SK-N-SH treated with all-trans-retinoic acid at 6 μM for 48 hours (cell line): ENCODE measurements at regions not wholly inside any gene's neighbourhood (a gene's known extent, or its start where the extent isn't known, plus 50 kb on each side); places are given as distances from the start of the nearest gene placed in this dataset.

Experiments used
- ATAC-seq: fragments of 200-7000 bp; cut with Tn5 transposase; 3 replicates; pipeline ENCODE4 v1.9.1; 2020; ENCODE audit warnings: mild to moderate bottlenecking, moderate library complexity
- ARNTL ChIP-seq: fragments of 450-650 bp; formaldehyde crosslinking; IDR thresholded peaks from 2 replicates; pipeline ENCODE4 v1.5.0; 2020; ENCODE audit warnings: low read depth, mild to moderate bottlenecking, moderate library complexity, borderline replicate concordance
- BACH2 ChIP-seq: fragments of 250-450 bp; sonication (Bioruptor Pico); IDR thresholded peaks from 2 replicates; pipeline ENCODE4 v1.9.0; 2021; ENCODE audit warnings: mild to moderate bottlenecking, borderline replicate concordance
- CSDC2 ChIP-seq: fragments of 250-450 bp; sonication (Bioruptor Pico); IDR thresholded peaks from 2 replicates; pipeline ENCODE4 v1.5.0; 2020; ENCODE audit warnings: mild to moderate bottlenecking, moderate library complexity
- ESRRG ChIP-seq: fragments of 250-450 bp; sonication (Bioruptor Pico); IDR thresholded peaks from 2 replicates; pipeline ENCODE4 v1.6.1; 2021; ENCODE audit warnings: mild to moderate bottlenecking
- GLIS3 ChIP-seq: fragments of 250-450 bp; sonication (Bioruptor Pico); IDR thresholded peaks from 2 replicates; pipeline ENCODE4 v1.5.0; 2020; ENCODE audit warnings: mild to moderate bottlenecking, moderate library complexity
- ISL1 ChIP-seq: fragments of 250-450 bp; sonication (Bioruptor Pico); IDR thresholded peaks from 2 replicates; pipeline ENCODE4 v2.1.2; 2022; ENCODE audit warnings: mild to moderate bottlenecking, moderate library complexity
- OSR1 ChIP-seq: fragments of 250-450 bp; sonication (Bioruptor Pico); IDR thresholded peaks from 2 replicates; pipeline ENCODE4 v1.8.0; 2022; ENCODE audit warnings: moderate library complexity, mild to moderate bottlenecking, inconsistent platforms
- PPARA ChIP-seq: fragments of 250-450 bp; sonication (Bioruptor Pico); IDR thresholded peaks from 2 replicates; pipeline ENCODE4 v1.5.0; 2020; ENCODE audit warnings: mild to moderate bottlenecking, borderline replicate concordance
- RARB ChIP-seq: fragments of 250-450 bp; sonication (Bioruptor Pico); IDR thresholded peaks from 2 replicates; pipeline ENCODE4 v1.8.0; 2021; ENCODE audit warnings: mild to moderate bottlenecking, moderate library complexity
- SNAI2 ChIP-seq: fragments of 250-450 bp; sonication (Bioruptor Pico); IDR thresholded peaks from 2 replicates; pipeline ENCODE4 v1.5.0; 2020; ENCODE audit warnings: mild to moderate bottlenecking, moderate library complexity
- TCF4 ChIP-seq: fragments of 250-450 bp; sonication (Bioruptor Pico); IDR thresholded peaks from 2 replicates; pipeline ENCODE4 v1.8.0; 2021; ENCODE audit warnings: mild to moderate bottlenecking, moderate library complexity, borderline replicate concordance
- TOX ChIP-seq: fragments of 250-450 bp; sonication (Bioruptor Pico); IDR thresholded peaks from 2 replicates; pipeline ENCODE4 v1.8.0; 2021; ENCODE audit warnings: mild to moderate bottlenecking, moderate library complexity, borderline replicate concordance
- ZC3H10 ChIP-seq: fragments of 250-450 bp; sonication (Bioruptor Pico); IDR thresholded peaks from 2 replicates; pipeline ENCODE4 v1.5.1; 2021; ENCODE audit warnings: mild to moderate bottlenecking, moderate library complexity
- ZFP3 ChIP-seq: fragments of 250-450 bp; sonication (Bioruptor Pico); IDR thresholded peaks from 2 replicates; pipeline ENCODE4 v1.5.0; 2020; ENCODE audit warnings: mild to moderate bottlenecking, moderate library complexity
- ZFP30 ChIP-seq: fragments of 450-650 bp; formaldehyde crosslinking; IDR thresholded peaks from 2 replicates; pipeline ENCODE4 v1.5.0; 2022; ENCODE audit warnings: mild to moderate bottlenecking, moderate library complexity
- ZNF565 ChIP-seq: fragments of 450-650 bp; formaldehyde crosslinking; conservative IDR thresholded peaks from 2 replicates; pipeline ENCODE4 v1.5.0; 2020; ENCODE audit warnings: low read depth, mild to moderate bottlenecking, moderate library complexity
- ZNF70 ChIP-seq: fragments of 450-650 bp; formaldehyde crosslinking; IDR thresholded peaks from 2 replicates; pipeline ENCODE4 v1.5.0; 2020; ENCODE audit warnings: mild to moderate bottlenecking, moderate library complexity
- ZNF8 ChIP-seq: fragments of 450-650 bp; formaldehyde crosslinking; IDR thresholded peaks from 2 replicates; pipeline ENCODE4 v1.5.0; 2020; ENCODE audit warnings: mild to moderate bottlenecking, moderate library complexity
- TF ChIP-seq, protein P1 (sequence below): fragments of 250-450 bp; sonication (Bioruptor Pico); IDR thresholded peaks from 2 replicates; pipeline ENCODE4 v1.5.1; 2021; ENCODE audit warnings: mild to moderate bottlenecking, moderate library complexity
- TF ChIP-seq, protein P2 (sequence below): fragments of 250-450 bp; sonication (Bioruptor Pico); IDR thresholded peaks from 2 replicates; pipeline ENCODE4 v1.5.1; 2020; ENCODE audit warnings: low read depth, mild to moderate bottlenecking, moderate library complexity
- TF ChIP-seq, protein P3 (sequence below): fragments of 250-450 bp; sonication (Bioruptor Pico); IDR thresholded peaks from 2 replicates; pipeline ENCODE4 v1.8.0; 2021; ENCODE audit warnings: low read depth, mild to moderate bottlenecking, moderate library complexity, borderline replicate concordance

DNA sequence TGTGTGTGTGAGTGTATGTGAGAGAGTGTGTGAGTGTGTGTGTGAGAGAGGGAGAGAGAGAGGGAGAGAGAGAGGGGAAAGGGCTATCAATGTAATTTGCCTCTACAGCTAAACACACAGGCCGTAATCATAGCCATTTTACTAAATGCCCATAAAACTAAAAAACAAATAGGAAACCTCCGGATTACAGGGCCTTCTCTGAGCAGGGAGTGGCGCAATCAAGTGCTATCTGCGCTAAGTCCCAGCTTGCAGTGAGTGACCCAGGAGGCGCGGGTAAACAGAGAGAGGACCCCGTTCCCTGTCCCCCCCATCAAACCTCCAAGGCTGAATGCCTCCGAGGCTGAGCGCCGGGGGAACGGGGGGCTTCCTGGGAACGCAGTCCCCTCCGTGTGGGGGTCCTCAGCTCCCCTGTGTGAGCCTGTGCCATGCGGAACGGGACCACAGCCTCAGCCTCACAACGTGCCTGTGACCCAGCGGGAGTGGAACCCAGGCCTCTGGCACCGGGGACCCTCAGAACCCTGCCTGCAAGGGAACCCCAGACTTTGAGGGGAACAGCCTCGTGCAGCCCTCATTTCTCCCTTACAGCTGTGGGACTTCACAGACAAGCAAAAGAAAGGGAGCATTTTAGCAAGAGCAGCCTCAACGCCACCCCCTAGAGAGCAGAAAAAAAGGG, 54.7 kb upstream of the ID2 start:
- no peak for ATAC-seq
- TF ChIP-seq, protein P1, sequence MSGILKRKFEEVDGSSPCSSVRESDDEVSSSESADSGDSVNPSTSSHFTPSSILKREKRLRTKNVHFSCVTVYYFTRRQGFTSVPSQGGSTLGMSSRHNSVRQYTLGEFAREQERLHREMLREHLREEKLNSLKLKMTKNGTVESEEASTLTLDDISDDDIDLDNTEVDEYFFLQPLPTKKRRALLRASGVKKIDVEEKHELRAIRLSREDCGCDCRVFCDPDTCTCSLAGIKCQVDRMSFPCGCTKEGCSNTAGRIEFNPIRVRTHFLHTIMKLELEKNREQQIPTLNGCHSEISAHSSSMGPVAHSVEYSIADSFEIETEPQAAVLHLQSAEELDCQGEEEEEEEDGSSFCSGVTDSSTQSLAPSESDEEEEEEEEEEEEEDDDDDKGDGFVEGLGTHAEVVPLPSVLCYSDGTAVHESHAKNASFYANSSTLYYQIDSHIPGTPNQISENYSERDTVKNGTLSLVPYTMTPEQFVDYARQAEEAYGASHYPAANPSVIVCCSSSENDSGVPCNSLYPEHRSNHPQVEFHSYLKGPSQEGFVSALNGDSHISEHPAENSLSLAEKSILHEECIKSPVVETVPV (CRISPR knock-in tag): no peak
- TF ChIP-seq ARNTL (CRISPR knock-in tag): no peak

DNA sequence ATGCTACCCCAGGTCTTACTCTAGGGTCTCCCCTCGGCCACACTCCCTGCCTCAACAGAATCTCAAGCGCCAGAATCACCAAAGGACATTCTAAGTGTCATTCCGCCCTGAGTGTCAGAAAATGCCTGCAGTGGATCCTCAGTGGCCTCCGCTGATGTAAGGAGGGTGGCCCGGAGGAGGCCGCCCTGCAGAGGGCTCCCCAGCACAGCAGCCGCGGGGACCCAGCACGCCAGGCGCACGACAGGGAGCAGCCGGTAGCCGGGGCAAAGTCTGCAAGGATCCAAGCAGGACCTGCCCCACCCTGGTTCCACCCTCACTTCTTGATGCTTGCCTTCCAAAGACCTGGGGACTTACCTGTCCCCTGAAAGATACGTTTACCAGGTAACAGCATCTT, 54.2 kb upstream of the ID2 start:
- ATAC-seq: peak; percentile 17; the same call in 1 of the 3 replicates
- no peak for TF ChIP-seq CSDC2
- TF ChIP-seq TOX: no peak
- no peak for TF ChIP-seq ARNTL (CRISPR knock-in tag)

DNA sequence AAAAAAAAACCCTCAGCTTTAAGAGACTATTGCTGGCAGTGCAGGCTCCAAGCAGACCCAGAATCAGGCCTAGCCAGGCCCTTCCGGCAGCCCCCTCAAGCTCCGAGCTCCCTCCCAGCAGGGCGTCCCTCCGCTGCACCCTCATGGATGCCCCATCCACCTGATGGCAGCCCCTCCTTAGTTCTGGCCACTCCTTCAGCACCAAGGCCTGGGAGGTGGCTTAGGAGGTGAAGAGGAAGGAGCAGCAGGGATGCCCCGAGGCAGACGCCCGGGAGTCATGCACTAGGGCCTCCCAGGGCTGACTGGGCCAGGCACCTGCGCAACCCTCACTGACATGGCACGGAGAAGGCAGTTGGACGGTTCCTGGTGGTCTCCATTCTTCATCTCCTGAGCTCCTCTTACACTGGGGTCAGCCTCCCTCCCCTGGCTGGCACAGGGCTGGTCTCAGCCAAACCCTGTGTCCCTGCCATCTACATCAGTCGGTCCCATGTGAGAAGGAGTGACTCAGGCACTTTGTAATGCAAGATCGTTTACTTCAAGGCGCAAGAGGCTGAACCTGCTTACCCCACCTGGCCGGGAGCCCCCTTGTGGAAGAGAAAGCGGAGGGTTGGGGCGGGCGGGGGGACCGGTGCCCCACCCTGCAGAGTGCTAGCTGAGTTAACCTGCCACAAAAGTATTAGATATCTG, 53.5 kb upstream of the ID2 start:
- no peak; the same call in 2 of the 3 replicates for ATAC-seq
- TF ChIP-seq, protein P1 (CRISPR knock-in tag): no peak
- TF ChIP-seq OSR1 (CRISPR knock-in tag) (no peak), ESRRG (CRISPR knock-in tag) (no peak), ZNF8 (CRISPR knock-in tag) (no peak), ZFP3 (CRISPR knock-in tag) (no peak), TCF4 (CRISPR knock-in tag) (no peak), ZC3H10 (CRISPR knock-in tag) (no peak), BACH2 (CRISPR knock-in tag) (no peak), ZNF70 (CRISPR knock-in tag) (no peak)

DNA sequence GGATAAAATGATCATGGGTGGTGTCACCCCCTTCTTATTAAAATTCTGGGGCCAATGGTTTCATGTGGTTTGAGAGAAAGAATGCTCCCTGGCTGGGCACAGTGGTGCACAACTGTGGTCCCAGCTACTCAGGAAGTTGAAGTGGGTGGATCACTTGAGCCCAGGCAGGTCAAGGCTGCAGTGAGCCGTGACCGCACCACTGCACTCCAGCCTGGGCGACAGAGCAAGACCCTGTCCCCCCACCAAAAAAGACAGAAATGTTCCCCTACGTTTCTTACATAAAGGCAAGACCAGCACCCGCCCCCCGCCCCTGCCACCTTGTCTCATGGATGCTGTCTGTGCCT, 53.0 kb upstream of the ID2 start:
- no peak for TF ChIP-seq RARB (CRISPR knock-in tag)
- no peak for ATAC-seq

DNA sequence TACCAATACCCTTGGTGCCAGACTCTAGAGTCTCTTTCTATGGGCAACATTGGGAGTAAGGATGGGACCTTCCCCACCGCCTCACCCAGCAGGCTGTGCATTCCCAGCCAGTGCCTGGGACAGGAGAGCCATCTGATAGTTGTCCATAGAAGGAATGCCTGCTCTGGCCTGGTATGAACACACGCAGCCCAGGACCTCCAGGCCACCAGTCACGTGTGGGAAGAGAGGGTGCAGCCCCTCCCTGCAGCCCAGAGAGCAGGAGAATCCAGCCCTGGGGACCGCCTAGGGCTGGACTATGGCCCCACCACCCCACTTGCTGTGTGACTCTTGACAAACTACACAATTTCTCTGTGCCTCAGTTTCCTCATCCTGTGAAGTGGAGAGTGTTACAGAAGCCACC, 52.5 kb upstream of the ID2 start:
- TF ChIP-seq TCF4 (CRISPR knock-in tag) (no peak), RARB (CRISPR knock-in tag) (no peak), BACH2 (CRISPR knock-in tag) (no peak), ZNF565 (CRISPR knock-in tag) (no peak), ZNF8 (CRISPR knock-in tag) (no peak), OSR1 (CRISPR knock-in tag) (no peak), PPARA (CRISPR knock-in tag) (no peak), ISL1 (no peak), ZFP3 (CRISPR knock-in tag) (no peak), GLIS3 (CRISPR knock-in tag) (no peak), SNAI2 (CRISPR knock-in tag) (no peak), ZC3H10 (CRISPR knock-in tag) (no peak), ZFP30 (CRISPR knock-in tag) (no peak)
- TF ChIP-seq, protein P2, sequence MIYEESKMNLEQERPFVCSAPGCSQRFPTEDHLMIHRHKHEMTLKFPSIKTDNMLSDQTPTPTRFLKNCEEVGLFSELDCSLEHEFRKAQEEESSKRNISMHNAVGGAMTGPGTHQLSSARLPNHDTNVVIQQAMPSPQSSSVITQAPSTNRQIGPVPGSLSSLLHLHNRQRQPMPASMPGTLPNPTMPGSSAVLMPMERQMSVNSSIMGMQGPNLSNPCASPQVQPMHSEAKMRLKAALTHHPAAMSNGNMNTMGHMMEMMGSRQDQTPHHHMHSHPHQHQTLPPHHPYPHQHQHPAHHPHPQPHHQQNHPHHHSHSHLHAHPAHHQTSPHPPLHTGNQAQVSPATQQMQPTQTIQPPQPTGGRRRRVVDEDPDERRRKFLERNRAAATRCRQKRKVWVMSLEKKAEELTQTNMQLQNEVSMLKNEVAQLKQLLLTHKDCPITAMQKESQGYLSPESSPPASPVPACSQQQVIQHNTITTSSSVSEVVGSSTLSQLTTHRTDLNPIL (CRISPR knock-in tag): no peak
- TF ChIP-seq, protein P1 (CRISPR knock-in tag): no peak
- TF ChIP-seq, protein P3, sequence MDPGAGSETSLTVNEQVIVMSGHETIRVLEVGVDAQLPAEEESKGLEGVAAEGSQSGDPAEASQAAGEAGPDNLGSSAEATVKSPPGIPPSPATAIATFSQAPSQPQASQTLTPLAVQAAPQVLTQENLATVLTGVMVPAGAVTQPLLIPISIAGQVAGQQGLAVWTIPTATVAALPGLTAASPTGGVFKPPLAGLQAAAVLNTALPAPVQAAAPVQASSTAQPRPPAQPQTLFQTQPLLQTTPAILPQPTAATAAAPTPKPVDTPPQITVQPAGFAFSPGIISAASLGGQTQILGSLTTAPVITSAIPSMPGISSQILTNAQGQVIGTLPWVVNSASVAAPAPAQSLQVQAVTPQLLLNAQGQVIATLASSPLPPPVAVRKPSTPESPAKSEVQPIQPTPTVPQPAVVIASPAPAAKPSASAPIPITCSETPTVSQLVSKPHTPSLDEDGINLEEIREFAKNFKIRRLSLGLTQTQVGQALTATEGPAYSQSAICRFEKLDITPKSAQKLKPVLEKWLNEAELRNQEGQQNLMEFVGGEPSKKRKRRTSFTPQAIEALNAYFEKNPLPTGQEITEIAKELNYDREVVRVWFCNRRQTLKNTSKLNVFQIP: no peak
- no peak for ATAC-seq
